ENCODE measurements at regions not wholly inside any gene's neighbourhood (a gene's known extent, or its start where the extent isn't known, plus 50 kb on each side); places are given as distances from the start of the nearest gene placed in this dataset.
"Not testable (repeated sequence)": the region's sequence is repeated elsewhere in the genome, so short reads cannot be mapped to it uniquely, and the experiment has no call there.

DNA sequence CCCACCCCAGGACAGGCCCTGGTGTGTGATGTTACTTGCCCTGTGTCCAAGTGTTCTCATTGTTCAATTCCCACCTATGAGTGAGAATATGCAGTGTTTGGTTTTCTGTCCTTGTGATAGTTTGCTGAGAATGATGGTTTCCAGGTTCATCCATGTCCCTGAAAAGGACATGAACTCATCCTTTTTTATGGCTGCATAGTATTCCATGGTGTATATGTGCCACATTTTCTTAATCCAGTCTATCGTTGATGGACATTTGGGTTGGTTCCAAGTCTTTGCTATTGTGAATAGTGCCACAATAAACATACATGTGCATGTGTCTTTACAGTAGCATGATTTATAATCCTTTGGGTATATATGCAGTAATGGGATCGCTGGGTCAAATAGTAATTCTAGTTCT is 340.2 kb upstream of the MEIS1 start:
- TF ChIP-seq, protein P1, sequence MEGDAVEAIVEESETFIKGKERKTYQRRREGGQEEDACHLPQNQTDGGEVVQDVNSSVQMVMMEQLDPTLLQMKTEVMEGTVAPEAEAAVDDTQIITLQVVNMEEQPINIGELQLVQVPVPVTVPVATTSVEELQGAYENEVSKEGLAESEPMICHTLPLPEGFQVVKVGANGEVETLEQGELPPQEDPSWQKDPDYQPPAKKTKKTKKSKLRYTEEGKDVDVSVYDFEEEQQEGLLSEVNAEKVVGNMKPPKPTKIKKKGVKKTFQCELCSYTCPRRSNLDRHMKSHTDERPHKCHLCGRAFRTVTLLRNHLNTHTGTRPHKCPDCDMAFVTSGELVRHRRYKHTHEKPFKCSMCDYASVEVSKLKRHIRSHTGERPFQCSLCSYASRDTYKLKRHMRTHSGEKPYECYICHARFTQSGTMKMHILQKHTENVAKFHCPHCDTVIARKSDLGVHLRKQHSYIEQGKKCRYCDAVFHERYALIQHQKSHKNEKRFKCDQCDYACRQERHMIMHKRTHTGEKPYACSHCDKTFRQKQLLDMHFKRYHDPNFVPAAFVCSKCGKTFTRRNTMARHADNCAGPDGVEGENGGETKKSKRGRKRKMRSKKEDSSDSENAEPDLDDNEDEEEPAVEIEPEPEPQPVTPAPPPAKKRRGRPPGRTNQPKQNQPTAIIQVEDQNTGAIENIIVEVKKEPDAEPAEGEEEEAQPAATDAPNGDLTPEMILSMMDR (IDR thresholded peaks at IDR 0.05; ENCODE audit: low read depth, low read length), result not testable (repeated sequence)
- not testable (repeated sequence) for TF ChIP-seq POLR2A (IDR thresholded peaks at IDR 0.05; ENCODE audit: extremely low read depth, insufficient read length); MYC (IDR thresholded peaks at IDR 0.05; ENCODE audit: low read depth, low read length)
- TF ChIP-seq, protein P2, sequence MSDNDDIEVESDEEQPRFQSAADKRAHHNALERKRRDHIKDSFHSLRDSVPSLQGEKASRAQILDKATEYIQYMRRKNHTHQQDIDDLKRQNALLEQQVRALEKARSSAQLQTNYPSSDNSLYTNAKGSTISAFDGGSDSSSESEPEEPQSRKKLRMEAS (IDR thresholded peaks at IDR 0.05; ENCODE audit: low read depth, low read length), result not testable (repeated sequence)

Measured in NB4 (cell line).